H9 (cell line): ENCODE measurements at regions not wholly inside any gene's neighbourhood (a gene's known extent, or its start where the extent isn't known, plus 50 kb on each side); places are given as distances from the start of the nearest gene placed in this dataset.

Experiments
- DNase-seq: peaks from one replicate; pipeline ENCODE4 v3.0.0-alpha.2; 2017
- H2AFZ ChIP-seq: one replicate; pipeline ENCODE4 v1.6.1; 2013; ENCODE audit warnings: mild to moderate bottlenecking, low read length, control low read depth, moderate library complexity
- H2AK5ac ChIP-seq: 2 replicates; pipeline ENCODE4 v1.6.1; 2013; ENCODE audit warnings: low read length, control low read depth, mixed read lengths; ENCODE audit not compliant: insufficient read length
- H2BK120ac ChIP-seq: one replicate; pipeline ENCODE4 v1.6.1; 2013; ENCODE audit warnings: low read depth, mild to moderate bottlenecking, low read length, control low read depth, inconsistent platforms; ENCODE audit not compliant: poor library complexity, severe bottlenecking
- H2BK12ac ChIP-seq: 2 replicates; pipeline ENCODE4 v1.6.1; 2013; ENCODE audit warnings: low read length, control low read depth, mixed read lengths, low read depth; ENCODE audit not compliant: insufficient read length
- H2BK15ac ChIP-seq: 2 replicates; pipeline ENCODE4 v1.6.1; 2013; ENCODE audit warnings: low read depth, low read length, control low read depth
- H2BK20ac ChIP-seq: one replicate; pipeline ENCODE4 v1.6.1; 2013; ENCODE audit warnings: low read depth, mild to moderate bottlenecking, low read length, control low read depth, inconsistent platforms; ENCODE audit not compliant: poor library complexity, severe bottlenecking
- H2BK5ac ChIP-seq: 2 replicates; pipeline ENCODE4 v1.6.1; 2013; ENCODE audit warnings: low read length, control low read depth, mixed read lengths; ENCODE audit not compliant: insufficient read length
- H3K14ac ChIP-seq: 2 replicates; pipeline ENCODE4 v1.6.1; 2013; ENCODE audit warnings: low read length, control low read depth; ENCODE audit not compliant: insufficient read depth
- H3K18ac ChIP-seq: 2 replicates; pipeline ENCODE4 v1.6.1; 2013; ENCODE audit warnings: low read depth, mild to moderate bottlenecking, mixed read lengths, low read length, control low read depth; ENCODE audit not compliant: insufficient read length
- H3K23ac ChIP-seq: 2 replicates; pipeline ENCODE4 v1.6.1; 2013; ENCODE audit warnings: low read length, control low read depth, mixed read lengths, low read depth; ENCODE audit not compliant: insufficient read length
- H3K23me2 ChIP-seq: 2 replicates; pipeline ENCODE4 v1.6.1; 2013; ENCODE audit warnings: low read depth, mild to moderate bottlenecking, mixed read lengths, low read length, control low read depth; ENCODE audit not compliant: insufficient read length, poor library complexity, severe bottlenecking
- H3K27ac ChIP-seq: 2 replicates; pipeline ENCODE4 v1.5.1; 2013; ENCODE audit warnings: low read length, control low read depth, mixed read lengths, low read depth; ENCODE audit not compliant: insufficient read length
- H3K27me3 ChIP-seq: 2 replicates; pipeline ENCODE4 v1.6.1; 2013; ENCODE audit warnings: low read length, control low read depth, inconsistent platforms; ENCODE audit not compliant: insufficient read depth
- H3K4ac ChIP-seq: 2 replicates; pipeline ENCODE4 v1.6.1; 2013; ENCODE audit warnings: low read depth, mild to moderate bottlenecking, control low read depth, inconsistent platforms, low read length, moderate library complexity
- H3K4me1 ChIP-seq: 2 replicates; pipeline ENCODE4 v1.6.1; 2013; ENCODE audit warnings: low read length, control low read depth, inconsistent platforms; ENCODE audit not compliant: insufficient read depth
- H3K4me2 ChIP-seq: 2 replicates; pipeline ENCODE4 v1.6.1; 2013; ENCODE audit warnings: low read length, control low read depth, mixed read lengths; ENCODE audit not compliant: insufficient read length, insufficient read depth
- H3K56ac ChIP-seq: 2 replicates; pipeline ENCODE4 v1.6.1; 2013; ENCODE audit warnings: low read depth, mild to moderate bottlenecking, mixed read lengths, low read length, control low read depth; ENCODE audit not compliant: insufficient read length
- H3K79me1 ChIP-seq: 2 replicates; pipeline ENCODE4 v1.6.1; 2013; ENCODE audit warnings: low read depth, mild to moderate bottlenecking, moderate library complexity, low read length, control low read depth, inconsistent platforms; ENCODE audit not compliant: insufficient read depth, poor library complexity, severe bottlenecking
- H3K79me2 ChIP-seq: 2 replicates; pipeline ENCODE4 v1.6.1; 2013; ENCODE audit warnings: low read length, control low read depth, inconsistent platforms; ENCODE audit not compliant: insufficient read depth
- H3K9ac ChIP-seq: 2 replicates; pipeline ENCODE4 v1.6.1; 2013; ENCODE audit warnings: low read length, control low read depth, mixed read lengths; ENCODE audit not compliant: insufficient read length; ENCODE audit errors: extremely low read depth
- H3K9me3 ChIP-seq: one replicate; pipeline ENCODE4 v1.6.1; 2013; ENCODE audit warnings: low read depth, low read length, inconsistent platforms; ENCODE audit not compliant: control insufficient read depth
- H3T11ph ChIP-seq: one replicate; pipeline ENCODE4 v1.6.1; 2013; ENCODE audit warnings: mild to moderate bottlenecking, low read length, control low read depth, inconsistent platforms
- H4K20me1 ChIP-seq: one replicate; pipeline ENCODE4 v1.6.1; 2013; ENCODE audit not compliant: control insufficient read depth, insufficient read length, insufficient read depth
- H4K5ac ChIP-seq: 2 replicates; pipeline ENCODE4 v1.6.1; 2013; ENCODE audit warnings: low read depth, mild to moderate bottlenecking, mixed read lengths, low read length, control low read depth; ENCODE audit not compliant: insufficient read length
- H4K8ac ChIP-seq: replicated peaks from 2 replicates; pipeline ENCODE4 v1.6.1; 2013; ENCODE audit warnings: low read length, control low read depth, mixed read lengths, low read depth; ENCODE audit not compliant: insufficient read length
- H4K91ac ChIP-seq: 2 replicates; pipeline ENCODE4 v1.6.1; 2013; ENCODE audit warnings: low read depth, mild to moderate bottlenecking, moderate library complexity, mixed read lengths, low read length, control low read depth; ENCODE audit not compliant: insufficient read length
- H3K27ac Mint-ChIP-seq, 3 experiments: 2 replicates in 2 of 3; 3 replicates in 1 of 3; pipeline ENCODE4 v1.8.0; 2020 to 2021; ENCODE audit warnings: mixed read lengths in 3 of 3, mild to moderate bottlenecking in 1 of 3, moderate library complexity in 1 of 3
- H3K27me3 Mint-ChIP-seq: 2 replicates; pipeline ENCODE4 v1.8.0; 2021; ENCODE audit warnings: low read depth, mild to moderate bottlenecking, moderate library complexity, mixed read lengths
- H3K36me3 Mint-ChIP-seq, 3 experiments: 2 replicates in 2 of 3; 3 replicates in 1 of 3; pipeline ENCODE4 v1.8.0; 2020 to 2021; ENCODE audit warnings: low read depth in 3 of 3, mixed read lengths in 3 of 3; ENCODE audit not compliant: insufficient read depth in 1 of 3
- H3K4me1 Mint-ChIP-seq, 2 experiments: 2 replicates each; pipeline ENCODE4 v1.8.0; 2020; ENCODE audit warnings: mixed read lengths in 2 of 2
- H3K4me3 Mint-ChIP-seq, 2 experiments: 2 replicates in 1 of 2; 3 replicates in 1 of 2; pipeline ENCODE4 v1.8.0; 2020 to 2021; ENCODE audit warnings: mild to moderate bottlenecking in 2 of 2, mixed read lengths in 2 of 2, moderate library complexity in 1 of 2
- H3K9me3 Mint-ChIP-seq, 2 experiments: 2 replicates in 1 of 2; 3 replicates in 1 of 2; pipeline ENCODE4 v1.8.0; 2020; ENCODE audit warnings: mild to moderate bottlenecking in 2 of 2, mixed read lengths in 2 of 2, moderate library complexity in 1 of 2
- CTCF ChIP-seq: fragments of 200-600 bp; sonication (generic); conservative IDR thresholded peaks from 3 replicates; pipeline ENCODE4 v1.8.0; 2021; ENCODE audit warnings: antibody characterized with exemption, mild to moderate bottlenecking
- WGBS: extraction: QIAGEN DNeasy Blood & Tissue Kit; methylation state at CpG from one replicate; pipeline ENCODE4 v1.1.7; 2013; ENCODE audit warnings: missing lambda C conversion rate, low lambda C conversion rate, mixed read lengths; ENCODE audit not compliant: insufficient read length; ENCODE audit errors: extremely low coverage; 5-methylcytosine and 5-hydroxymethylcytosine counted together

GRCh38 chrX:69103539-69103938 lies 61.7 kb downstream of the PJA1 start:
- H2AK5ac ChIP-seq: no peak overlapping the region
- H3K27me3 ChIP-seq: no peaks in the 10 kb centered on the region
- H4K5ac ChIP-seq: no peak overlapping the region
- no peak overlapping the region for H3K18ac ChIP-seq
- H2BK5ac ChIP-seq: no peak overlapping the region
- H3K27ac ChIP-seq: no peak overlapping the region
- H2BK12ac ChIP-seq: no peak overlapping the region
- no peak overlapping the region for H3K14ac ChIP-seq
- H3K4ac ChIP-seq: no peak overlapping the region
- peaks cover 9% of the 10 kb centered on the region for H3K27me3 Mint-ChIP-seq
- no peaks in the 10 kb centered on the region; the same call in 1 of the 2 replicates for H3K4me1 ChIP-seq
- H4K8ac ChIP-seq: no peak overlapping the region
- no peak overlapping the region for H2BK20ac ChIP-seq
- H3K9me3 ChIP-seq: no peaks in the 10 kb centered on the region
- no peak overlapping the region for H3K23ac ChIP-seq
- H3K9me3 Mint-ChIP-seq: peaks cover 66 to 77% of the 10 kb centered on the region in 2 experiments
- H2BK15ac ChIP-seq: no peak overlapping the region
- no peak overlapping the region for H2AFZ ChIP-seq
- TF ChIP-seq CTCF: no peak
- H3K23me2 ChIP-seq: no peaks in the 10 kb centered on the region
- no peak overlapping the region for H3K56ac ChIP-seq
- H3K4me1 Mint-ChIP-seq: peaks cover 16 to 22% of the 10 kb centered on the region in 2 experiments
- H3K27ac Mint-ChIP-seq: no peak overlapping the region
- no peaks in the 10 kb centered on the region for H3K79me1 ChIP-seq
- DNase-seq: no peak
- peaks cover 0 to 3% (median 1%) of the 10 kb centered on the region in 3 experiments; a peak in 2 of 7 replicates for H3K36me3 Mint-ChIP-seq
- no peak overlapping the region for H3K9ac ChIP-seq
- H3K4me2 ChIP-seq: no peak overlapping the region
- H4K91ac ChIP-seq: no peak overlapping the region
- WGBS: no CpG with 5 or more reads among the region's 5 CpGs
- no peaks in the 10 kb centered on the region for H3K79me2 ChIP-seq
- no peak overlapping the region for H3K4me3 Mint-ChIP-seq
- H3T11ph ChIP-seq: no peak overlapping the region
- H2BK120ac ChIP-seq: no peak overlapping the region
- no peaks in the 10 kb centered on the region for H4K20me1 ChIP-seq
